Cardiac fibroblast (primary cell): ENCODE measurements at regions not wholly inside any gene's neighbourhood (a gene's known extent, or its start where the extent isn't known, plus 50 kb on each side); places are given as distances from the start of the nearest gene placed in this dataset.
A peak's percentile ranks its signal among the peaks of the same experiment; 100 is the strongest.

ENCODE experiments used
- DNase-seq, 2 donors: peaks; one replicate each; pipeline versions ENCODE4 v3.0.0 to v3.0.0-alpha.2; 2010; ENCODE audit warnings: low read depth in 2 of 2
- H3K4me3 ChIP-seq, 2 donors: replicated peaks in 1 of 2; 1 replicate in 1 of 2; 2 replicates in 1 of 2; pipeline ENCODE4 v1.5.1; 2011; ENCODE audit warnings: low read depth in 2 of 2, low read length in 2 of 2, mild to moderate bottlenecking in 2 of 2, moderate library complexity in 1 of 2
- CTCF ChIP-seq: IDR thresholded peaks from one replicate; pipeline ENCODE4 v1.5.1; 2011; ENCODE audit warnings: low read depth, mild to moderate bottlenecking, low read length, inconsistent platforms

- no peak for DNase-seq
- H3K4me3 ChIP-seq = no peak overlapping the region
- no peak for TF ChIP-seq CTCF
Observed at GRCh38 chr6:103153016-103153415, 1706.7 kb downstream of the HACE1 start.

GRCh38 chr6:103142902-103143301 is 1716.8 kb downstream of the HACE1 start:
- no peak for TF ChIP-seq CTCF

DNA sequence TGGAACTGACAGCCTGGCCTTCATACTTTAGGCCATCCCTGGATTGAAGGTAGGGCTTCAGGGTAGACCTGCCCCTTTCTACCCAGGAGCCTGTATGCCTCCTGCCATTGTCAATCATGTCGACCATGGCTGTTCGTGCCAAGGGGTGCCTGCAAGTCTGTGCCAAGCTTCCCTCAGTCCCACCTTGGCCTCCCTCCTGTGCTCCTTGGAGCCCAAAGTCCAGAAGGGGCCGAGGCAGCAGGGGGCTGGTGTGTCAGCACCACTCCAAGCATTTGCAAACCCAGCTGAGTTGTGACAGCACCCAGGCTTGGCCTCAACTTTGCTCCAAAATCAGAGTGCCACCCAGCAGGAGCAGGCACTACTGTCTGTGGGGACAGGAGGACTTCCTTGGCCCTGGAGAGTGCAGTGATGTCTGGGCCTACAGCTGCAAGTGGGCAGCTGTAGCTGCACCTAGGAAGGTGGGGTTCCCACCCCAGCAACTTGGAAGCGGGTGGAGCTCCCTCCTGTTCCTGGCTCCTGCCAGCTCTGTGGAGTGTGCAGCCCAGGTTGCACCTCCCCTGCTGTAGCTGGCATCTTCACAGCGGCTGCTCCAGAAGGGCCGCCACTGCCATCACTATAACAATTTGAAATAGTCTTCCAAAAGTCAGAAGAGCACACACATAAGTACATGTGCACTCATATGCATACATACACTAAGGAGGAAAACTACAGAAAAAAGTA is 1719.3 kb downstream of the HACE1 start:
- TF ChIP-seq CTCF = no peak
- no peak overlapping the region for H3K4me3 ChIP-seq
- no peak for DNase-seq

More at GRCh38 chr6:103142902-103143301, 1716.8 kb downstream of the HACE1 start:
- DNase-seq = no peak
- no peak overlapping the region for H3K4me3 ChIP-seq

GRCh38 chr6:103139377-103139776 is 1720.3 kb downstream of the HACE1 start:
- no peak for DNase-seq
- TF ChIP-seq CTCF = no peak
- no peak overlapping the region for H3K4me3 ChIP-seq

- no peak for DNase-seq
- H3K4me3 ChIP-seq = no peak overlapping the region
- TF ChIP-seq CTCF = no peak
Observed at GRCh38 chr6:103124471-103124870, 1731.0 kb downstream of the GRIK2 start.

DNA sequence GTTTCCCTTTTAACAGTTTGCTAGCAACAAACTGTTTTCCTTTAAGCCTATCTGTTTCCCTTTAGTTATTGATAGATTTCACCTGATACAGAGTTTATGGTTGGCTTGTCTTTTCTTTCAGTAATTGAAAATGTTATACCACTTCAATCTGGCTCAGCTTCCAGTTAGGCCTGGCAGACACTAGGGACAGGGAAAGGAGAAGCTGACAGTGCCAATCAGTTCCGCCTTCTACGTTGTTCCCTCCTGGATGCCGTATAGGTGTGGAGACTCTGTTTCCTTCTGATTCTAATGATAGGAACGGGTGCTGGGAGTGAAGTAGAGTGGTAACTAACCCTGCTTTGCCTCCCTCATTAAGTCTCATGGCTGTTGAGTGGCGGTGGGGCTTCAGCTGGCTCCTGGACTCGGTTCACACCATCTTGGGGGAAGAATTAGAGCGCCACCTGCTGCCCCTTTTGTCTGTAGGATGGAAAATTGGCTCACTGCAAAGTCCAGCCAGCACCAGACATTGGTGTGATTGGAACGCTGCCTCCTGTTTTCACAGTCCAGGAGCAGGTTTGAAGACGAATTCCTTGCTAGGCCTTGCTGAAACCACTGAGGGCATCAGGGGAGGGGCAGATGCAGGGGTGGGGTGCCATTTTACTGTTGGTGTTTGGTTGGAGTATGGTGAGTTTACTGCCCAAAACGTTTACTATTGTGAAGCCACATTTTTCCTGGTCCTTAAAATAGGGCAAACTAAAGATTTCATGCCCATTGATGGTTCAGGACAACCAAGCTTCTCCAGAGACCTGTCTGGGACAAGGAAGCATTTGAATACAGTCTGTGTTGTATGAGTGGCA is 1729.5 kb downstream of the GRIK2 start:
- no peak overlapping the region for H3K4me3 ChIP-seq
- peak; percentile 25 to 34 for DNase-seq
- peak; percentile 14 for TF ChIP-seq CTCF
